GM19035 (cell line): ENCODE measurements at regions not wholly inside any gene's neighbourhood (a gene's known extent, or its start where the extent isn't known, plus 50 kb on each side); places are given as distances from the start of the nearest gene placed in this dataset.
A peak's percentile ranks its signal among the peaks of the same experiment; 100 is the strongest.
"Not testable (repeated sequence)": the region's sequence is repeated elsewhere in the genome, so short reads cannot be mapped to it uniquely, and the experiment has no call there.

Experiments
- ATAC-seq: cut with Tn5 transposase; IDR thresholded peaks from one replicate; pipeline ENCODE4 v1.9.1; 2021; ENCODE audit not compliant: unreplicated experiment

DNA sequence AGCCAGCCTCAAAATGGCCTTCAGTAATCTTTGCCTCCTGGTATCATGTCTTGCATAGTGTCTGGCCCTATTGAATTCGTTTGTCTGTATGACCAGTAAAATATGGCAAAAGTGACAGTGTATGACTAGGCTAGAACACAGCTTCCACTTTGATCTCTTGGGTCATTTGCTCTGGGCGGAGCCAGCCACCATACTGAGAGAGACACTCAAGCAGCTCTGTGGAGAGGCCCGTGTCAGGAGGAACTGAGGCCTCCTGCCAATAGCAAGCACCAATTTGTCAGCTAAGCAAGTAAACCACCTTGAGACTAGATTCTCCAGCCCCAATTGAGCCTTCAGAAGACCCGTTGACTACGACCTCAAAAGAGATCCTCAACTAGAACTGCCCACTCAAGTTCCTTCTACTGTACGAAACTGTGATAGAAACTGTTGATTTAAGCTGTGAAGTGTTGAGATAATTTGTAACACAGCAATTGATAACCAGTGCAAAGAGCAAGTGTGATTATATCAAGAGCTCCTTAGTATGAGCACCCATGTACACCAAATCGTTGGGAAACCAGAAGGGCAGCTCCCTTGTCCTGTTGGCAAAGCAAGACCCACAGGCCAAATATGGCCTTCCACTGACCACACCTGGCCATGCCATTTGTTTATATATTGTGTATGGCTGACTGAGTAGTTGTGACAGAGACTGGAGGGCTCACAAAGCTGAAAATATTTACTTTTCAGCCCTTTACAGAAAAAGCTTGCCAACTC, 52.7 kb upstream of the SERBP1 start:
- ATAC-seq: no peak

DNA sequence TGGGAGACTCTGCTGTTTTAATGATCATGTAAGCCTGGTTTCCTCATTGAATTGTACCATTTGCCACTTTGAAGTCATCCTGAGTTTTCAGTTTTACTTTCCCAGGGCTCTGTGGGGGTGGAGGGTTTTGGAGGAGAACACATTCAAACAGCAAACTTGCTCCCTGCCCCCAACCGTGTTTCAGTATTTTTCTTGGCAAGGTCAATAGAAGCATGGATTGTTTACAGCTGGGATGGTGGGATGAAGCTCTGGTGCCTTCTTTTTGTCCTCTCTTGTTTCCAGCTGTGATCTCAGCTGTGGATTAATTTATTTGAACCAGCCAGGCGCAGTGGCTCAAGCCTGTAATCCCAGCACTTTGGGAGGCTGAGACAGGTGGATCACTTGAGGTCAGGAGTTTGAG, 54.3 kb upstream of the SERBP1 start:
- no peak for ATAC-seq

DNA sequence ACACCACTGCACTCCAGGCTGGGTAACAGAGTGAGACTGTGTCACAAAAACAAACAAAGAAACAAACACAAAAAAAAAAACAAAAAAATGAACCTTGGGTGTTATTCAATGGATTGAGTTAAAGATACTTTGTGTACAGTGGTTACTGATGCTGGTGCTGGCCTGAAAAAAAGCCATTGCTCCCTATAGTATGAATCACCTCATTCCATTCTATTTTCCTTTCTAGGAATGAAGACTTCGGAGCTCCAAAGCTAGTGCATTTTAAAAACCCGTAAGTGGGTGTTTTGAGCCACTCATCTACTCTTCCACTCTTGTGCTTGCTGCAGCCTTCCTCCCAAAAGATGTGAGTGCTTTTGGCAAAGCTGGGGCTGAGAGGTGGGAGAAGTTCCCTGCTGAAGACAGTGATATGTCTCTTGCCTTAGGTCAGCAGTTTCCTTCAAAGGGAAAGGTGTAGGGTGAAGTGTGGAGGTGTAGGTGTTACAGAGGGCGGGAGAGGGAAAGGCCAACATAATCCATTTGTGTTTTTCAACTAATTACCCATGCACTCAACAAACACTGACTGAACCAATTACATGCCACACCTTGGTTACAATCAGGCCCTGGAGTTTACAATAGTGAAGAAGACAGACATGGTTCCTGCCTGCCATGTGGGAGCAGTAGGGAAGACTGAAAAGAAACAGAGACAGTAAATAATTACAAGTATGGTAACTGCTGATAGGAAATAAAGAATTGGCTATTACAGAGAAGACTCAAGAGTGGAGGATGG, 55.0 kb upstream of the SERBP1 start:
- no peak for ATAC-seq

DNA sequence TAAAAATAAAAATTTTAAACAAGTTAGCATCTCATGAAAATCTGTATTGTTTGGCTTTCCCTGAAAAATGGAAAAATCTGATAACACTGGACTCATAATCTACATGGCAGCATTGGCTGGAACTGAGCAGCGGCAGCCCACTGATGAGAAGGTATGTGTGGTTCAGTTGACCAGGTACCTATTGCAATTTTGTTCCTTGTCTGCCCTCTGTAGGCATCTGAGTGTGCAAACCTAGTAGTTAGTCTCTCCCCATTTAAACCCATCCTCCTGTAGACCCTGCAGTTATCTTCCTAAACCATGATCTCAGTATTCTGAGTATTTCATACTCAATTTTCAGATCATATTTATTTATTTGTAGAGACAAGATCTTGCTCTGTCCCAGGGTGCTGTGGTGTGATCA, 59.4 kb upstream of the SERBP1 start:
- peak; percentile 52 for ATAC-seq

DNA sequence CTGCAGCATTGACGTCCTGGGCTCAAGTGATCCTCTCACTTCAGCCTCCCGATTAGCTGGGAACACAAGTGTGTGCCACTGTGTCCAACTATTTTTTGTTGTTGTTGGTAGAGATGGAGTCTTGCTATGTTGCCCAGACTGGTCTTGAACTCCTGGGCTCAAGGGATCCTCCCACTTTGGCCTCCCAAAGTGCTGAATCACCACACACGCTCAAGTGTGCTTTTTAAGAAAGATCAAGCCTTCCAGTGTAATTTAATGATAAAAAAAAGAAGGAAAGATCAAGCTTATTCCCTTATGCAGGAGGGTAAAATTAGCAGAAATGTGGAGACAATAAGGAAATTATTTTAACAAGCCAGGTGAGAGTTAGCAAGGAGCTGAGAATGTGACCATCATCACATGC, 61.1 kb upstream of the SERBP1 start:
- no peak for ATAC-seq

DNA sequence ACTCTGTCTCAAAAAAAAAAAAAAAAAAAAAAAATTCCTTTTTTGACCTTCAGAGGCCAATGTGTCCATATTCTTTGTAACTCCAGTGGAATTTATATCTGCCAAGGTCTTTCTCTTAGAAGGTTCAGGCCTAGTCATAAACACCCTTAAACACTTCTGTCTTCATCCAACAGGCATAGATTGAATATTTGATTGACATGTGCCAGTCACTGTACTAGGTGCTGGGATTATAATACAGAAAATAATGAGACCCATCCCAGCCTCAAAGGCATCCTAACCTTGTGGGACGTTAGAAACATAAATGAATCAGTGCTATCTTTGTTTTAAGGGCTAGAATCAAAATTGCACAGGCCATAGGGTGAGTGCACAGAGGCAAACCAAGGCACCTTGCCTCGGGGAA, 62.9 kb upstream of the SERBP1 start:
- no peak for ATAC-seq

DNA sequence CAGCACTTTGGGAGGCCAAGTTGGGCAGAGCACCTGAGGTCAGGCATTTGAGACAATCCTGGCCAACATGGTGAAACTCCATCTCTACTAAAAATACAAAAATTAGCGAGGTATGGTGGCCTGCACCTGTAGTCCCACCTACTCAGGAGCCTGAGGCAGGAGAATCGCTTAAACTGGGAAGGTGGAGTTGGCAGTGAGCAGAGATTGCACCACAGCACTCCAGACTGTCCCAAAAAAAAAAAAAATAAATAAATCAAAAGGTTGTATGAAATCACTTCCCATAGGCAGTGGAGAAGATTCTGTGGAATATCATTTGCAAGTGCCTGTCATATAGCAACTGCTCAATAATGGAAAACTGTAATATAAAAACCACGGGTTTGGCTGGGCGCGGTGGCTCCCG, 65.1 kb upstream of the SERBP1 start:
- no peak for ATAC-seq

DNA sequence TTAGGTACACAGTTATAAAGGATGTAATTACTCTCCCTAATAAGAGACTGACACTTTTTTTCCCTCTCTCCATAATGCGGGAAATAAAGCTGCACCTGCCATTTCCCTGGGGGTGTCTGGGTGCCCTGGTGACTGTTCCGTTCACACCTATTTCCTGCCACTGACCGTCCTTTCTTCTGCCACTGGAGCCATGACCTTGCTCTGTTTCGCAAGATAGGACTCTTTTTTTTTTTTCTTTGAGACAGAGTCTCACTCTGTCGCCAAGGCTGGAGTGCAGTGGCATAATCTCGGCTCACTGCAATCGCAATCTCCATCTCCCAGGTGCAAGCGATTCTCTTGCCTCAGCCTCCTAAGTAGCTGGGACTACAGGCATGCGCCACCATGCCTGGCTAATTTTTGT, 66.1 kb upstream of the SERBP1 start:
- ATAC-seq: no peak

DNA sequence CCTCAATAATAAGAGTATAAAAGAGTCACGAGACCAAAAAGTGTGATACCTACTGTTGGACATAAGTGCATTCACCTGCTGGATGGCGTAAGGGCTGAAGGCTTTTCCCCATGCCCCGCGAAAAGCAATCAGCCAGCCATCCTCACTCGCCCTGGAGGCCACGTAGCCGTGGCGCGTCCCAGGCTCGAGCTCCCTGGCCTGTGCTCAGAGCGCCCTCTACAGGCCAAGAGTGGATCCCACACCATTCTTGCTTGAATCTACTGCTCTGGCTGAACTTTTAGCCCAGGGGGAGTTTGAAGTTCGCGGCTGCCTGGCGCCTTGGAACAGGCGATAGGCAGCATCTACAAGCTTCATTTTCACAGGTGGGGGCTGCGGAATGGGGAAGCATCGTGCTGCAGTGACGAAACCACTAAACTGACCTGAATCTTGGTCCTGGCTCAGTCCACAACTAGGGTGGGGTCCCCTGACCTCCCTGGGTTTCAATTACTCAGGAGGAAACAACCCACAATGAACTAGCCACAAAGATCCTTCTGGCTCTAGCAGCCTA, 70.3 kb upstream of the SERBP1 start:
- ATAC-seq: peak; percentile 98

DNA sequence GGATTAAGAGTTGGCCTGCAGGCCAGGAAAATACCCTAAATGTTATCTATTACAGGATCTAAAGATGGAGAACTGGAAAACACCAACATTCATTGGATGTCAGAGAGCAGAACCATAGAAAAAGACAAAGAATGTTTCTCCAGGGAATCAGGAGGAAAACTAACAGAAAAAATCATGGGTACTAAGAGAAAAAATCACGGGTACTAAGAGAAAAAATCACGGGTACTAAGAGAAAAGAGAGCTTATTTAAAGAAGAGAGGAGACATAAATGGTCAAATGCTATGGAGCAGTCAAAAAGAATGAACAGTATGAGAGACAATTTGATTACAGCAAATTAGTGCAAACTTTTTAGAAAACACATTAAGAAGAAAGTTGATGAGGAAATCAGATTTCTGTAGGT, 73.8 kb upstream of the SERBP1 start:
- ATAC-seq: no peak

DNA sequence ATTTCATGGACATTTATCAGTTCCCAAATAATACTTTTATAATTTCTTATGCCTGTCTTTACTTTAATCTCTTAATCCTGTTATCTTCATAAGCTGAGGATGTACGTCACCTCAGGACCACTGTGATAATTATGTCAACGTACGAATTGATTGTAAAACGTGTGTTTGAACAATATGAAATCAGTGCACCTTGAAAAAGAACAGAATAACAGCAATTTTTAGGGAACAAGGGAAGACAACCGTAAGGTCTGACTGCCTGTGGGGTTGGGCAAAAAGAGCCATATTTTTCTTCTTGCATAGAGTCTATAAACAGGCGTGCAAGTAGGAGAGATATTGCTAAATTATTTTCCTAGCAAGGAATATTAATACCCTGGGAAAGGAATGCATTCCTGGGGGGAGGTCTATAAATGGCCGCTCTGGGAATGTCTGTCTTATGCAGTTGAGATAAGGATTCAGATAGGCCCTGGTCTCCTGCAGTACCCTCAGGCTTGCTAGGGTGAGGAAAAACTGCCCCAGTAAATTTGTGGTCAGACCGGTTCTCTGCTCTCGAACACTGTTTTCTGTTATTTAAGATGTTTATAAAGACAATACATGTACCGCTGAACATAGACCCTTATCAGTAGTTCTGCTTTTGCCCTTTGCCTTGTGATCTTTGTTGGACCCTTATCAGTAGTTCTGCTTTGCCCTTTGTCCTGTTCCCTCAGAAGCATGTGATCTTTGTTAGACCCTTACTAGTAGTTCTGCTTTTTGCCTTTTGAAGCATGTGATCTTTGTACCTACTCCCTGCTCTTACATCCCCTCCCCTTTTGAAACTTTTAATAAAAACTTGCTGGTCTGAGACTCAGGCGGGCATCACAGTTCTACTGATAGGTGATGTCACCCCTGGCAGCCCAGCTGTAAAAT, 83.4 kb upstream of the SERBP1 start:
- not testable (repeated sequence) for ATAC-seq

DNA sequence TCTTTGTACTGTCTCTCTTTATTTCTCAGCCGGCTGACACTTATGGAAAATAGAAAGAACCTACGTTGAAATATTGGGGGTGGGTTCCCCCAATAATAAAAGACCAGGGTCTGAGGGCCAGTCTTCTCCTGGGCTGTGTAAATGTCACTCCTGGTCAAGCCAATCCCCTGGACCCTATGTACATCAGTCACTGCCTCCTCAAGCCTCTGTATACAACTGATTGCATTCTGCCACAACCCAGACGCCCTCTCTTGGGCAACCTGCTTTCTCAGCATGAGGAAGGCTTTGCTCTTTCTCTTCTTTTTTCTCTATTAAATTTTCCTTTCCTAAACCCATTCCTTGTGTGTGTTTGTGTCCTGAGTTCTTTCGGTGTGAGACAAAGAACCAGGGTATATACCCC, 84.1 kb upstream of the SERBP1 start:
- no peak for ATAC-seq

DNA sequence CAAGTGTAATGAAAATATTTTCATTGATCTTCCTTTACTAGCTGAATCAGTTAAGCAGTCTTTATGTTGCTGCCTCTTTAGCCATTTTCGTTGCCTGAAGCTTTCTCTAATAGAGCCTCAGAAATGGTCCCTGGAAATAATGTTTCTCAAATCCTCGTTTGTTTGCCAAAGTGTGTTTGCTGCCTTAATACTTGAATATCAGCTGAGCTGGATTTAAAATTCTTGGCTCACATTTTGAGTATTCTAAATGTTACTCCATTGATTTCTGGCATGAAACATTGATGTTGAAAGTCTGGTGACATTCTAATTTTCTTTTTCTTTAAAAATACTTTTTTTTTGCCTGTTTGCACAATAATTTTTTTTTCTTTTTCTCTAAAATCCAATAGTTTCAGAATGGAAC, 84.6 kb upstream of the SERBP1 start:
- ATAC-seq: no peak

DNA sequence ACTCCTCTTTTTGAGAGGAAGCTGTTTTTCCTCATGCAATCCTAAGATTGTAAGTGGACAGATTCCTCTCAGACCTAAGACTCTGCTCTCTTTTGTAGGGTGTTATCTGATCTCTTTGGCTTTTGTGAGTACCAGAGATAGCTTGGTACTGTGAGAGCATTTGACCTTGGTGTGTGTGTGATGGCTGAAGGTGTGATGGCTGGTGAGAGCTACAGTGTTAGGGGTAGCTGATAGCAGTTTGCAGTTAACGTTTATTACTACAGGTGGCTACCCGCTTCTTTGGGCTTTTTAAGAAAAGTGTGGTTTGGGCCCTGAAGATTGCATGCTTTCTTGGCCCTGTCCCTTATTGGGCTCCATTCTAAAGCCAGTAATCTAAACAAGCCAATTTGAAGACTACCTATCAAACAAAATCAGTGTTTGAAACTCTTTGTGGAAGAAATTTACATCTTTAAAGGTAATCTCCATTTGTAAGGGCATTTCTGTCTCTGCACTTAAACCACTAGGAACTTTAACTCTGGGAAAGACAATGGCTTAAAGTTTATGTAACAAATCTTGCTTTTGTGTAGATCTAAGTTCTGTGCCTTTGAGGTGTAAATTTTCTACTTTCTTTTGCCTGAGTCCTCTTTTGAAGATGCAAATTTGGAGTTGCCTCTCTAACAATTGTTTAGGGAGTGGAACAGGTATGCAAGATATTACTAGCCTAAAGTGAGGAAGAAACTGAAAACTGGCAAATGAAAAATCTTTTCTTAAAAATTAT, 85.3 kb upstream of the SERBP1 start:
- ATAC-seq: no peak

DNA sequence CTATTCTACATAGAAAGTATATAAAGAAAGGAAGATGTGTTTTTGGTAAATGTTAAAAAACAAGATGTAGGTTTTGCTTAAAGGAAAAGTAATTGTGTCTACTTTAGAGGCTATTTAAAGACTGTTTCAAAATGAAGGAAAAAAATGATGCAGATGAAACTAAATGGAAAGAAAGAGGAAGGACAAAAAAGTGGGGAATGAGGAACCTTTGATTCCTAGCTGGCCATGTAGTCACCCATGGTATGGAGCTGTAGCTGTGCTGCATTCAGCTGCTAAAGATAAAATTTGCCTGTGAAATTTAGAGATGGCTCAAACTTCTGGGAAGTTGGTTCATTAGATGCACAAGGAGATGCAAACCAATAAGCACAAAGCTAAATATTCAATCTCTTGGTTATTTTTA, 86.8 kb upstream of the SERBP1 start:
- ATAC-seq: no peak

DNA sequence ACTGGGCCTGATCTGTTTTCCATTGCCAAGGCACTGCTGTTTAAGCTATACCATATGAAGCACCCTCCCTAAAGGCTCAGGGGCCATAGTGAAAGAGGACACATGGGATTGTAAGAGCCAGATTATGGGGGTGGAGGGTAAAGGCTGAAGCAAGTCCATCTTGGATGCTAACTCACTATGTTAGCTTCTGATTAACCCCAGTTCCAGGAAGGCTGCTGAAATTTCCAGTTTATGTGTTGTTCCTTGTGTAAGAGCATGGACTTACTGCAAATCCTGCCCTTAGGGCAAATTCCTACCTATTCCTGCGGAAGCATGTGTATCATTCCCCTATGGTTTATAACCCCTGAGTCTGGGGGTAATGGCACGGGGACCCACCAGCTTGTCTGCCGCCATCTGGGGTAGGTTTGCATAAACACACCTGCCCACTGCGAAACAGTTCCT, 91.8 kb upstream of the SERBP1 start:
- no peak for ATAC-seq

DNA sequence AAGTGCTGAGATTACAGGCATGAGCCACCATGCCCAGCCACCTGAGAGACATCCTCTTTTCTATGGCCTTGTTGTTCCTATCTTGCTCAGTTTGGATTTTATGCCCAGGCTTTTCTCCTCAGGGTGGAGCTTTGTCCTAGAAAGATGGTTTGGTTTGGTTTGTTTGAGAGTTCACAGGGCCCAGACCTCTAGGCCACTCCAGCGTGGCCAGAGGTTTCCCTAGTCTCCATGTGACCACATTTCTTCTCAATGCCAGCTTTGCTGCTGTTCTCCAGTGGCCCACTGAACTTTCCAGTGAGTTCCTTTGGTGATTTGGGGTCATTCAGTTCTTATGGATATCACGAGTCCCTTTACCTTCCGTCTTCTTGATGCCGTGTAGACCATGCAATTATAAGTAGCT, 92.6 kb upstream of the SERBP1 start:
- ATAC-seq: no peak

DNA sequence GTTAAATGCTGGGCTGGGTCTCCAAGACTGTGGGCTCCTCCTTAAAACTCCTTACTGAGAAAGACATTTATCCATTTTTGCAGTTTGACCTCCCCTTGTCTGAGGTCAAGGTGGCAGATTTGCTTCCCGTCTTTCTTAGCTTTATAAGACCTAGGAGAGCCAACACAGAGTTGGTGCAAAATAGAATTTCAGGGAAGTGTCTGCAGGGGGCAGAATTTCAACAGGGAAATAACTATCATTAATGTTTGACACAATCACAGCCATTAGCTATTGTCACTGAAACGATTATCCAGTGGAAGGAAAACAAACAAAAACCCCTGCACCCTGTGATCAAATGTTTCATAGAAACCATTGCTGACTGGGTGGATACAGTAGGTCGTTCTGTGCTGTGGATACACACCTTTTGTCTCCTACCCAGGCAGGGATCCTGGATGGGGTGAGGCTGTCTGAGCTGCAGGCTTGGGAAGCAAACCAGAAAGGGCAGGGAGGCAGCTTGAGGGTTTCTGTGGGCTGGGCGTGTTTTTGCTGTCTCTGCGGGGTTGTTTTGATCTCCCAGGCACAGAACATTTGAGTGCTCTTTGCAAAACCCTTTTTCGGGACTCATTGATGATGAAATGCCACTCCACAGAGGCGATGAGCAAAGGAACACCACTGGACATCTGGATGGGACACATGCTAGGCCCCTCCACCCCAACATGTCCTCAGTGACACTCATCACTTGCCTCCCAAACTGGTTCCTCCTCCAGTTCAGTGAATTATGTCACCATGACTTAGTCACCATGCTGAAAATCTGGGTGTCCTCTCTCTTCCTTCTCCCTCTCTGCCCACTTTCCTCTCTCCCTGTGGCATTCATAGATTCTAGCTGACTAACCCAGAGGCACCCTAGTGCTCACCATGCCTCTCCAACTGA, 94.2 kb upstream of the SERBP1 start:
- ATAC-seq: no peak

DNA sequence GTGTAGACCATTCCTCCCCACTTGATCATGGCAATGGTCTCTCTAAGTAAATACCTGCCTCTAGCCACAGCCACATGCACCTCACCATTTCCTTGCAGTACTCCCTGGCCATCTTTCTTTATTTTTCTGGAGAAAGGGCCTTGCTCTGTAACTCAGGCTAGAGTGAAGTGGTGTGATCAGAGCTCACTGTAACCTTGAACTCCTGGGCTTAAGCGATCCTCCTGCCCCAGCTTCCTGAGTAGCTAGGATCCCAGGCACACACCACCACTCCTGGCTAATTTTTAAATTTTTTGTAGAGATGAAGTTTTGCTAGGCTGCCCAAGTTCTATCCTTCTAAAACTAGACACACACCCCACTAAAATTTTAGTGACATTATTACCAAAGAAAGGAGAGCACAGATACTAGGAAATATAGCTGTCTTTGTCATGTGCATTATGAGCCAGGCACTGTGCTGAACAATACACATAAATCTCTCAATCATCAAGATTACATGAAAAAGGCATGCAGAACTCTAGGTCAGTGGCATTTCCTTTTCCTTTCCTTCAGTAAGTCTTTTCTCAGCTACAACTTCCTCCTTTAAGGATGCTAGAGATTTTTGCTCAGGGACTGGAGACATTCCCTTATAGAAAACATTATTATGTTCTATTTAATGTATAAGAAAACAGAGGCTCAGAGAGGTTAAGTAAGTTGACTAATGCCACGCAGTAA, 95.0 kb upstream of the SERBP1 start:
- no peak for ATAC-seq
